ENCODE measurements at regions not wholly inside any gene's neighbourhood (a gene's known extent, or its start where the extent isn't known, plus 50 kb on each side); places are given as distances from the start of the nearest gene placed in this dataset.

GRCh38 chr20:22411627-22412450 is 172.5 kb downstream of the FOXA2 start (continued):
- TF ChIP-seq CHD7 (IDR thresholded peaks at IDR 0.05; ENCODE audit: low read depth, low read length) = no peak
- no peak for TF ChIP-seq RUNX1 (IDR thresholded peaks at IDR 0.05; ENCODE audit: low read depth)
- no peak for TF ChIP-seq SETDB1 (IDR thresholded peaks at IDR 0.05; ENCODE audit: low read length)
- no peak for TF ChIP-seq ZFP91 (CRISPR knock-in tag; IDR thresholded peaks at IDR 0.05)
- no peak for TF ChIP-seq CAMTA2 (CRISPR knock-in tag; conservative IDR thresholded peaks at IDR 0.05)
- TF ChIP-seq DMBX1 (CRISPR knock-in tag; IDR thresholded peaks at IDR 0.05; ENCODE audit: borderline replicate concordance) = peak; percentile 37; the same call in 1 of the 2 replicates
- TF ChIP-seq ZNF395 (CRISPR knock-in tag; IDR thresholded peaks at IDR 0.05) = peak; percentile 60
- no peak for TF ChIP-seq ERF (CRISPR knock-in tag; IDR thresholded peaks at IDR 0.05)
- no peak for TF ChIP-seq E4F1 (CRISPR knock-in tag; IDR thresholded peaks at IDR 0.05; ENCODE audit: borderline replicate concordance)
- TF ChIP-seq FOXA1 (IDR thresholded peaks at IDR 0.05; ENCODE audit: borderline replicate concordance) = no peak

Measured in K562 (cell line).